ENCODE measurements at regions not wholly inside any gene's neighbourhood (a gene's known extent, or its start where the extent isn't known, plus 50 kb on each side); places are given as distances from the start of the nearest gene placed in this dataset.
A peak's percentile ranks its signal among the peaks of the same experiment; 100 is the strongest.

DNA sequence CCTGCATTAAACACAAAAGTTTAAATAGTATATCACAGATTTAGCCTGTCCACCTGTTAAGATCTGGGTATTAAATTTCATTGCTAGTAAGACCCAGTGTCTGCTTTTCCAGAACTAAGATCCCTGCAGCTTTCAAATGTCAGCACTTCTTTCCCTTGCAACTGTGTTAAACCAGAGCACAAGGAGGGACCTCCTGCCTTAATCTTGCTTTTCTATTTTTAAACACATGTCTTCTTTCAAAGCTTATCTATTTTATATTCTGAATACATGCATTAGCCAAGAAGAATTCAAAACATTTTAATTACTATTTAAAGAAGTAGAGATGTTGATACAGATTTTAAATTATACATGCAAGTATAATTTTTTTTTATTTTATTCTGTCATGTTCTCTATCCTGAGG, 315.1 kb downstream of the ARPP21 start:
- no peak overlapping the region for H3K4me3 ChIP-seq (ENCODE audit: low read length, poor library complexity, severe bottlenecking)
- no peaks in the 10 kb centered on the region for H3K27me3 ChIP-seq (ENCODE audit: insufficient read depth, low read length, poor library complexity, severe bottlenecking)
- TF ChIP-seq EZH2phosphoT487 (IDR thresholded peaks at IDR 0.05; ENCODE audit: borderline replicate concordance) = no peak
- TF ChIP-seq, protein P1, sequence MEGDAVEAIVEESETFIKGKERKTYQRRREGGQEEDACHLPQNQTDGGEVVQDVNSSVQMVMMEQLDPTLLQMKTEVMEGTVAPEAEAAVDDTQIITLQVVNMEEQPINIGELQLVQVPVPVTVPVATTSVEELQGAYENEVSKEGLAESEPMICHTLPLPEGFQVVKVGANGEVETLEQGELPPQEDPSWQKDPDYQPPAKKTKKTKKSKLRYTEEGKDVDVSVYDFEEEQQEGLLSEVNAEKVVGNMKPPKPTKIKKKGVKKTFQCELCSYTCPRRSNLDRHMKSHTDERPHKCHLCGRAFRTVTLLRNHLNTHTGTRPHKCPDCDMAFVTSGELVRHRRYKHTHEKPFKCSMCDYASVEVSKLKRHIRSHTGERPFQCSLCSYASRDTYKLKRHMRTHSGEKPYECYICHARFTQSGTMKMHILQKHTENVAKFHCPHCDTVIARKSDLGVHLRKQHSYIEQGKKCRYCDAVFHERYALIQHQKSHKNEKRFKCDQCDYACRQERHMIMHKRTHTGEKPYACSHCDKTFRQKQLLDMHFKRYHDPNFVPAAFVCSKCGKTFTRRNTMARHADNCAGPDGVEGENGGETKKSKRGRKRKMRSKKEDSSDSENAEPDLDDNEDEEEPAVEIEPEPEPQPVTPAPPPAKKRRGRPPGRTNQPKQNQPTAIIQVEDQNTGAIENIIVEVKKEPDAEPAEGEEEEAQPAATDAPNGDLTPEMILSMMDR (conservative IDR thresholded peaks at IDR 0.05; ENCODE audit: low read length) = no peak

DNA sequence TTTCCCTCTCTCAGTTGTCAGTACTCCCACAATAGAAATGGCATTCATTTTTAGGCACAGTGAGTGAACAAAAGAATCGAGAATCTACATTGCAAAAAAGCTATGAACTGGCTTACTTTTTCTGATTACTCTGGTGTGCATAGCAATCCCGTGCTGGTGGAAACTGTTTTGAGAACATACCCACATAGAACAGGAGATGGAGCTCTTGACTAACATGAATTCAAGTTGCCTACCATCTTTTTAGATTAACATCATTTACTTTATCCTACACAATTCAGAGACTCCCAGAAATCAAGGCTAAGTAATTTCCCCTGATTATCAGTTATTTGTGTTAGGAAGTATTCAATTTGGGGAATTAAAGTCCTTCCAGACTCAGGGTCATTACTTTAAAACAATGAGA, 326.6 kb downstream of the ARPP21 start:
- no peaks in the 10 kb centered on the region for H3K9me3 ChIP-seq (ENCODE audit: insufficient read depth, low read depth, low read length)
- no peaks in the 10 kb centered on the region for H3K9me2 ChIP-seq (replicated peaks; ENCODE audit: low read depth, low read length)
- no peak overlapping the region for H3K4me2 ChIP-seq (ENCODE audit: low read depth, low read length, poor library complexity, severe bottlenecking)
- H4K20me1 ChIP-seq (ENCODE audit: insufficient read depth, low read length, poor library complexity, severe bottlenecking) = no peaks in the 10 kb centered on the region
- H3K9ac ChIP-seq (ENCODE audit: low read depth, low read length, poor library complexity, severe bottlenecking) = no peak overlapping the region
- H3K4me3 ChIP-seq (ENCODE audit: low read length, poor library complexity, severe bottlenecking) = no peak overlapping the region
- no peaks in the 10 kb centered on the region for H3K36me3 ChIP-seq (ENCODE audit: insufficient read depth, low read length)
- peaks cover 38% of the 10 kb centered on the region for H3K4me1 ChIP-seq (ENCODE audit: insufficient read depth, low read length, poor library complexity, severe bottlenecking)
- H3K27me3 ChIP-seq (ENCODE audit: insufficient read depth, low read length, poor library complexity, severe bottlenecking) = no peaks in the 10 kb centered on the region
- no peaks in the 10 kb centered on the region for H3F3A ChIP-seq (ENCODE audit: low read depth)
- H3K79me2 ChIP-seq (ENCODE audit: insufficient read depth, low read length) = no peaks in the 10 kb centered on the region
- no peak overlapping the region for H2AFZ ChIP-seq (ENCODE audit: low read length)
- no peak for TF ChIP-seq EZH2phosphoT487 (IDR thresholded peaks at IDR 0.05; ENCODE audit: borderline replicate concordance)
- TF ChIP-seq, protein P1 (conservative IDR thresholded peaks at IDR 0.05; ENCODE audit: low read length) = peak; percentile 87

More for the DNA sequence above, 315.1 kb downstream of the ARPP21 start:
- Histone ChIP-seq H2AFZ (ENCODE audit: low read length) (no peak overlapping the region), H3K36me3 (ENCODE audit: insufficient read depth, low read length) (no peaks in the 10 kb centered on the region), H3F3A (ENCODE audit: low read depth) (no peaks in the 10 kb centered on the region), H3K4me1 (ENCODE audit: insufficient read depth, low read length, poor library complexity, severe bottlenecking) (no peaks in the 10 kb centered on the region), H4K20me1 (ENCODE audit: insufficient read depth, low read length, poor library complexity, severe bottlenecking) (no peaks in the 10 kb centered on the region), H3K9me2 (replicated peaks; ENCODE audit: low read depth, low read length) (no peaks in the 10 kb centered on the region), H3K9ac (ENCODE audit: low read depth, low read length, poor library complexity, severe bottlenecking) (no peak overlapping the region), H3K4me2 (ENCODE audit: low read depth, low read length, poor library complexity, severe bottlenecking) (no peak overlapping the region), H3K9me3 (ENCODE audit: insufficient read depth, low read depth, low read length) (peaks cover 5% of the 10 kb centered on the region; the same call in 1 of the 2 replicates), H3K79me2 (ENCODE audit: insufficient read depth, low read length) (no peaks in the 10 kb centered on the region)

DNA sequence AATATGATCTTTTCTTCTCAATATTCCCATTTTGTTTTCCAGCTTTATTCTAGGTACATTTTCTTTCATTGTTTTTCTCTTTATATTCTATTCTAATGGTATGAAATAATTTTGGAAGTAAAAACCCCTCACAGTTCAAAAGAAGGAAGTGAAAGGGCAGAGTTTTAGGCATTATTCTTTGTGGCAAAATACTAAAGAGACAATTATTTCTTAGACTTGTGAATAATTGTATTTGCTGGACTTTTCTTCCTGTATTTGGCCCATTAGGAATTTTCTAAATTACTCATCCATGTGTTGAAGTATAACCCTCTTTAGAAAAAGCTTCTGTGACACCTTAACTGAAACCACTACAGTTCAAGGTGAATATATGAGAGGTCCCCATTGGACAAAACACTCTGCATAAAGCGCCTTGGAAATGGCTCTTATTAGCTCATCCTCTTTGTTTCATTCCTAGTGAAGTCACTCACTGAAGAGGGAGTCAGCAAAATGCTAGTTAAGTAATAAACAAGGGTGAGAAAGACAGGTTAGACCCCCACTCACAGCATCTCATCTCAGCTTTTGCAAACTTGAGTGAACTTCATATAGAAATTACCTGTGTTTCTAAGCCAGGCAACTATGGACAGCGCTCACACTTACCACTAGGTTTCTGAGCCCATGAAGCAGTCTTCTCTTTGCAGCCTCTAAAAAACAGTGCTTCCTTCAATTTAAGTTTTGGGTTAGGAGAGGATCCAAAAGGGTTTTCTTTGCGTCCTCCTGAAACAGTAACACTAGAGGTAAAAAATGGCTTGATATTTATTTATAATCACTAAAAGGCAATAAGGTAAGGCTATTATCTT, 327.5 kb downstream of the ARPP21 start:
- Histone ChIP-seq H3K4me1 (ENCODE audit: insufficient read depth, low read length, poor library complexity, severe bottlenecking) (peaks cover 47% of the 10 kb centered on the region), H3K36me3 (ENCODE audit: insufficient read depth, low read length) (no peaks in the 10 kb centered on the region), H3K27me3 (ENCODE audit: insufficient read depth, low read length, poor library complexity, severe bottlenecking) (no peaks in the 10 kb centered on the region), H3K9me3 (ENCODE audit: insufficient read depth, low read depth, low read length) (no peaks in the 10 kb centered on the region), H3K4me3 (ENCODE audit: low read length, poor library complexity, severe bottlenecking) (no peak overlapping the region), H3K9me2 (replicated peaks; ENCODE audit: low read depth, low read length) (no peaks in the 10 kb centered on the region), H3K9ac (ENCODE audit: low read depth, low read length, poor library complexity, severe bottlenecking) (no peak overlapping the region), H3K4me2 (ENCODE audit: low read depth, low read length, poor library complexity, severe bottlenecking) (no peak overlapping the region), H4K20me1 (ENCODE audit: insufficient read depth, low read length, poor library complexity, severe bottlenecking) (no peaks in the 10 kb centered on the region), H3F3A (ENCODE audit: low read depth) (no peaks in the 10 kb centered on the region), H2AFZ (ENCODE audit: low read length) (no peak overlapping the region), H3K79me2 (ENCODE audit: insufficient read depth, low read length) (no peaks in the 10 kb centered on the region)
- TF ChIP-seq, protein P1 (conservative IDR thresholded peaks at IDR 0.05; ENCODE audit: low read length) = peak; percentile 45
- TF ChIP-seq EZH2phosphoT487 (IDR thresholded peaks at IDR 0.05; ENCODE audit: borderline replicate concordance) = no peak
